Gastrocnemius medialis (tissue), 4 donors: ENCODE measurements at regions not wholly inside any gene's neighbourhood (a gene's known extent, or its start where the extent isn't known, plus 50 kb on each side); places are given as distances from the start of the nearest gene placed in this dataset.

Experiments used
- CTCF ChIP-seq, 5 experiments: fragments of 450-650 bp in 3 of 5; fragments of 200-600 bp in 2 of 5; sonication (generic) in 2 of 5; IDR thresholded peaks in 4 of 5; conservative IDR thresholded peaks in 1 of 5; 1 replicate in 4 of 5; 2 replicates in 1 of 5; pipeline ENCODE4 v1.5.1; 2016 to 2019; ENCODE audit warnings: antibody characterized with exemption in 5 of 5, mild to moderate bottlenecking in 3 of 5, moderate library complexity in 3 of 5
- POLR2A ChIP-seq, 2 donors: fragments of 450-650 bp; IDR thresholded peaks; one replicate each; pipeline ENCODE4 v1.6.1; 2017; ENCODE audit warnings: antibody characterized with exemption in 2 of 2, mild to moderate bottlenecking in 2 of 2, moderate library complexity in 2 of 2

DNA sequence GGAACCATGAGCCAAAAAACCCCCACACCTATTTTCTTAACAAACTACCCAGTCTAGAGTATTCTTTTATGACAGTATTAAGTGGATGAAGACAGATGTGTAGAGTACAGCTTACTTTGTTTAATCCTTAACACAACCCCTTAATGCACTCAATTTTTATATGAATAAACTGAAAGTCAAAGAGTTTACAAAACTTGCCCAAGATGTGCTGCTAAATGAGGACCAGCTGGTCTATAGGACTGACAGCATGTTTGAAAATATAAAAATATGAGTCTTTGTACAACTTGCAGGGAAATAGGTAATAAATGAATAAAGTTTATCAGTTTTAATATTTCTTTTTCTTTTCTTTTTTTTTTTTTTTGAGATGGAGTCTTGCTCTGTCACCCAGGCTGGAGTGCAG is 102.3 kb downstream of the ZFY start:
- TF ChIP-seq CTCF (IDR thresholded peaks at IDR 0.05 in 4 of 5, conservative IDR thresholded peaks at IDR 0.05 in 1 of 5) = no peak
- no peak for TF ChIP-seq POLR2A (IDR thresholded peaks at IDR 0.05)
